ENCODE measurements at regions not wholly inside any gene's neighbourhood (a gene's known extent, or its start where the extent isn't known, plus 50 kb on each side); places are given as distances from the start of the nearest gene placed in this dataset.

DNA sequence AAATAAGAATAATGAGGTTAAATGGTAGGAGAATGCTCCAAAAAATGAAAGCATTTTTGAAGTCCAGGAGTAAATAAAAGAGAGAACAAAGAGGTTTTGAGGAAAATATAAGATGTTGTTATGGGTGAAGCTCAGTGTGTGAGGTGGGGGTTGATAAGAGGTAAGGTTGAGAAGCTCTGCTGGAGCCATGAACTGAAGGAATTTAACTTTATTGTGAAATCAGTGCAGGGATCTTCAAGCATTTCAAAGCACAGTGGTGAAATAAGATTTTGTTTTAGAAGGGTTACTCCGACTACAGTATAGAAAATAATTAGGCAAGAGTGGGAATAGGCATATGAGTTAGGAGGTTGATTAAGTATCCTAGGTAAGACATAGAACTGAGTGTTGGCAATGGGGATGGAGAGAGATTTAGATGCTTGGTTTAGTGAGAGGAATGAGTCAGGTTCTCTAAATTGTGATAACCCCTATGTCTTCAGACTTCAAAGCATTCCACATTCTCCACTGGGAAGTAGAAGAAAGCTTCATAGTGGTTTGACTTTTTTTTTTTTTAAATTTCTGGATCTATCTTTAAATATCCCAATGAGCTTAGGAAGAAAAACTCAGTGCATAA, 403.2 kb downstream of the AASDHPPT start:
- Histone ChIP-seq H3K4me1 (no peaks in the 10 kb centered on the region), H3K27me3 (no peaks in the 10 kb centered on the region), H3K27ac (no peak overlapping the region), H3K4me3 (no peak overlapping the region), H3K9me3 (no peaks in the 10 kb centered on the region), H3K36me3 (no peaks in the 10 kb centered on the region)
- intact Hi-C loops (cut with DNase I; ENCODE audit: low total_unique reads) = no loop called here
- TF ChIP-seq, protein P1, sequence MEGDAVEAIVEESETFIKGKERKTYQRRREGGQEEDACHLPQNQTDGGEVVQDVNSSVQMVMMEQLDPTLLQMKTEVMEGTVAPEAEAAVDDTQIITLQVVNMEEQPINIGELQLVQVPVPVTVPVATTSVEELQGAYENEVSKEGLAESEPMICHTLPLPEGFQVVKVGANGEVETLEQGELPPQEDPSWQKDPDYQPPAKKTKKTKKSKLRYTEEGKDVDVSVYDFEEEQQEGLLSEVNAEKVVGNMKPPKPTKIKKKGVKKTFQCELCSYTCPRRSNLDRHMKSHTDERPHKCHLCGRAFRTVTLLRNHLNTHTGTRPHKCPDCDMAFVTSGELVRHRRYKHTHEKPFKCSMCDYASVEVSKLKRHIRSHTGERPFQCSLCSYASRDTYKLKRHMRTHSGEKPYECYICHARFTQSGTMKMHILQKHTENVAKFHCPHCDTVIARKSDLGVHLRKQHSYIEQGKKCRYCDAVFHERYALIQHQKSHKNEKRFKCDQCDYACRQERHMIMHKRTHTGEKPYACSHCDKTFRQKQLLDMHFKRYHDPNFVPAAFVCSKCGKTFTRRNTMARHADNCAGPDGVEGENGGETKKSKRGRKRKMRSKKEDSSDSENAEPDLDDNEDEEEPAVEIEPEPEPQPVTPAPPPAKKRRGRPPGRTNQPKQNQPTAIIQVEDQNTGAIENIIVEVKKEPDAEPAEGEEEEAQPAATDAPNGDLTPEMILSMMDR (IDR thresholded peaks at IDR 0.05) = no peak
- TF ChIP-seq POLR2A (IDR thresholded peaks at IDR 0.05) (no peak), POLR2AphosphoS5 (IDR thresholded peaks at IDR 0.05) (no peak)
- no peak for DNase-seq (ENCODE audit: low spot score in 2 of 2)

DNA sequence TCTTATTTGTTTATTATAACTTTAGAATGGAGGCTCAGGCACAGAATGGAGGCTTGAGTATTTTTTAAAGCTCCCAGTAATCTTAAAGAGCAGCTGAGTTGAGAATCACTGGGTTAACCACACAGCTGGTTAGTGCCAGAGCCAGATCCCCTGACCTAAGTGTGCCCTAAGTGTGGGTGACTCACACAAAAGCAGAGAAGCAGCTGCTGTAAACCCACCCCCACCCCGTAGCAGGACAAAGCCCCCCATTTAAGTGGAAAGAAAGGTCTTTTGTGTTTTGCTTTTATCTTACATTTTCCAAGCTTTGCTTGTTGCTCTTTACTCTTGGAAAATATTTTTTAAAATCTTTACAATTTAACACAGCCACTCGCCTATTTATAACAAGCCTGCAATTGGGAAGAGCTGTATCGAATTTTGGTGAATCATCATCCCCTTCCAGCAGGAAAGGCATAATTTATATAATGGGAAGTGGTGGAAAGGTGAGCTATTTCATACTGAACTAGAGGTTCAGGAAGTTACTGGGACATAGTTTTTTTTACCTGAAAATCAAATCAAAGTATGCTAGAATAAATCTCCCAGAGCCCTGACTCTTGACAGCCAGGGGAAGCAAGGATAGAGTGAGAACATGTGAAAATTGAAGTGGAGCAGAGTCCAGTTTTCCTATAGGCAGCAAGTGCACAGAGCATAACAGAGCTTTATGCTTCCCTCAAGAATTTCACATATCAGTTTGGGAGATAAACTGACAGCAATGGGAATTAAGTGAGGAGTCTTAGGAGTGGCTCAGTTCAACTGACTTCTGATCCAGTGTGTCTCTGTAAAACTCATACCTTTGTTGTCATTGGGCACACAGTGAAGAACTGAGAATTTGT, 405.7 kb downstream of the AASDHPPT start:
- no peak for DNase-seq (ENCODE audit: low spot score in 2 of 2)
- TF ChIP-seq POLR2A (IDR thresholded peaks at IDR 0.05) (no peak), POLR2AphosphoS5 (IDR thresholded peaks at IDR 0.05) (no peak)
- TF ChIP-seq, protein P1 (IDR thresholded peaks at IDR 0.05) = no peak
- intact Hi-C loops (cut with DNase I; ENCODE audit: low total_unique reads) = no loop called here

DNA sequence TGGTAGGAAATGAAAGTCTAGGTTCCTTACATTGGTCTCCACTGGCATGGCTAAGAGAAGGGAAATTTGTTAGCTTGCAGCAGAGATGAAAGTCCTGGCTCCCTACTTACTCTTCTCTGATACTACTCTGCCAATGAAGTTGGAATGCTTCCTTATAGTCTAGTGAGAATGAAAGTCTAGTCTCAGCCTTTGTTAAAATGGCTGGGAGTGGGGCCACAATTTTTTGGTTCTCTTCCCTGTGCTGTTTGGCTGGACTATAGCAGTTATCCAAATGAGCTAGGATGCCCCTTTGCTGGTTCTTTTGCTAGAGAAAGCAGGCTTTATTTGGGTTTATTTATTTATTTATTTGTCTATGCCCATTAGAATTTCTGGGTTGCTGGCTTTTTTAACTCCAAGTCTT, 414.3 kb downstream of the AASDHPPT start:
- DNase-seq (ENCODE audit: low spot score in 2 of 2) = no peak
- no peaks in the 10 kb centered on the region for H3K4me1 ChIP-seq
- no peak overlapping the region for H3K27ac ChIP-seq
- no peaks in the 10 kb centered on the region for H3K9me3 ChIP-seq
- H3K4me3 ChIP-seq = no peak overlapping the region
- TF ChIP-seq POLR2A (IDR thresholded peaks at IDR 0.05) = no peak
- TF ChIP-seq, protein P1 (IDR thresholded peaks at IDR 0.05) = no peak
- no peaks in the 10 kb centered on the region for H3K36me3 ChIP-seq
- no peaks in the 10 kb centered on the region for H3K27me3 ChIP-seq
- intact Hi-C loops (cut with DNase I; ENCODE audit: low total_unique reads) = no loop called here

More for the DNA sequence above, 405.7 kb downstream of the AASDHPPT start:
- no peaks in the 10 kb centered on the region for H3K27me3 ChIP-seq
- H3K27ac ChIP-seq = no peak overlapping the region
- H3K4me1 ChIP-seq = no peaks in the 10 kb centered on the region
- H3K9me3 ChIP-seq = no peaks in the 10 kb centered on the region
- H3K4me3 ChIP-seq = no peak overlapping the region
- no peaks in the 10 kb centered on the region for H3K36me3 ChIP-seq

DNA sequence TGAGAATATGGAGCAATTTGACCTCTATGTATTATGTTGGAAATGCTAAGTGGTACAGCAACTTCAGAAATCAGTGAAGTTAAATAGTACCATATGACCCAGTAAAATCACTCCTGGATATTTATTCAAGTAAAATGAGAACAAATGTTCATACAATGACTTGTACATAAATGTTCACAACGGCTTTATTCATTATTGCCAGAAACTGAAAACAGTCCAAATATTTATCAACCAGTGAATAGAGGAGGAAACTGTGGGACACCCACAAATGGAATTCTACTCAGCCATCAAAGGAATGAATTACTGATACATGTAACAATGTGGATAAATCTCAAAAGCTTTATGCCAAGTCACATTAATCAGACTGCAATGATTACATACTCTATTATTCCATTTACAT, 416.3 kb downstream of the AASDHPPT start:
- TF ChIP-seq, protein P1 (IDR thresholded peaks at IDR 0.05) = no peak
- TF ChIP-seq POLR2A (IDR thresholded peaks at IDR 0.05) (no peak), POLR2AphosphoS5 (IDR thresholded peaks at IDR 0.05) (no peak)
- intact Hi-C loops (cut with DNase I; ENCODE audit: low total_unique reads) = no loop called here
- Histone ChIP-seq H3K4me1 (no peaks in the 10 kb centered on the region), H3K36me3 (no peaks in the 10 kb centered on the region), H3K27me3 (no peaks in the 10 kb centered on the region), H3K27ac (no peak overlapping the region), H3K4me3 (no peak overlapping the region), H3K9me3 (no peaks in the 10 kb centered on the region)
- no peak for DNase-seq (ENCODE audit: low spot score in 2 of 2)

DNA sequence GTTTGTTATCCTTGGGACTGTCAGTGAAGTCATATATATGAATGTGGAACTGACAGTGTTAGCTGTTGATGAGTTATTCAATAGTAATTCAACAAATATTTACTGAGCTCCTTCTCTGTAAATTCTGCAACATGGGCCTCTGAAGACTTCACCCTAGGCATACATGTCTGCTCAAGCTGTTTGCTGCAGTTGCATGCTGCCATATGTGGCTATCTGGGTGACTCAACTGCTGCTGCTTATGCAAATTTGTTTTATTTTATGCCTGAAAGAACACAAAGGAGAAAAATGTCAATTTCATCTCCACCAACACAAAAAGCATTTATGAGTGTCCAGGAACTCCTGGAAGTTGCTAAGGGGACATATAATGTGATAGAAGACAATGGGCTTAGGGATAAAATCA, 417.6 kb downstream of the AASDHPPT start:
- Histone ChIP-seq H3K4me3 (no peak overlapping the region), H3K27me3 (no peaks in the 10 kb centered on the region), H3K4me1 (no peaks in the 10 kb centered on the region), H3K27ac (no peak overlapping the region), H3K9me3 (no peaks in the 10 kb centered on the region), H3K36me3 (no peaks in the 10 kb centered on the region)
- TF ChIP-seq, protein P1 (IDR thresholded peaks at IDR 0.05) = no peak
- no peak for TF ChIP-seq POLR2A (IDR thresholded peaks at IDR 0.05)
- DNase-seq (ENCODE audit: low spot score in 2 of 2) = no peak
- intact Hi-C loops (cut with DNase I; ENCODE audit: low total_unique reads) = no loop called here

Measured in breast epithelium (tissue), 4 donors.